Fibroblast of lung (primary cell): ENCODE measurements at regions not wholly inside any gene's neighbourhood (a gene's known extent, or its start where the extent isn't known, plus 50 kb on each side); places are given as distances from the start of the nearest gene placed in this dataset.
A peak's percentile ranks its signal among the peaks of the same experiment; 100 is the strongest.

Experiments
- DNase-seq, 2 donors: peaks; one replicate each; pipeline versions ENCODE4 v3.0.0 to v3.0.0-alpha.2; 2010; ENCODE audit warnings: low read depth in 2 of 2
- H2AFZ ChIP-seq: 2 replicates; pipeline ENCODE4 v1.5.1; 2012; ENCODE audit warnings: low read length, control low read depth, inconsistent platforms
- H3K27ac ChIP-seq: 2 replicates; pipeline ENCODE4 v1.5.1; 2011; ENCODE audit warnings: low read length, control low read depth; ENCODE audit not compliant: insufficient read depth
- H3K27me3 ChIP-seq: 2 replicates; pipeline ENCODE4 v1.5.1; 2011; ENCODE audit warnings: mild to moderate bottlenecking, low read length; ENCODE audit not compliant: control insufficient read depth, insufficient read depth
- H3K36me3 ChIP-seq: 2 replicates; pipeline ENCODE4 v1.5.1; 2011; ENCODE audit warnings: low read length; ENCODE audit not compliant: control insufficient read depth, insufficient read depth
- H3K4me1 ChIP-seq: 2 replicates; pipeline ENCODE4 v1.5.1; 2011; ENCODE audit warnings: low read length; ENCODE audit not compliant: control insufficient read depth, insufficient read depth; ENCODE audit errors: extremely low read depth
- H3K4me2 ChIP-seq: 2 replicates; pipeline ENCODE4 v1.5.1; 2011; ENCODE audit warnings: low read length, control low read depth; ENCODE audit not compliant: insufficient read depth; ENCODE audit errors: extremely low read depth
- H3K4me3 ChIP-seq, 4 experiments: fragments of 200-600 bp in 1 of 4; sonication (generic) in 1 of 4; replicated peaks in 1 of 4; 2 replicates each; pipeline ENCODE4 v1.5.1; 2011 to 2016; ENCODE audit warnings: low read length in 4 of 4, low read depth in 3 of 4, mild to moderate bottlenecking in 3 of 4, control low read depth in 2 of 4, inconsistent platforms in 1 of 4, mixed read lengths in 1 of 4; ENCODE audit not compliant: insufficient read depth in 1 of 4; ENCODE audit errors: control extremely low read depth in 1 of 4
- H3K79me2 ChIP-seq: 2 replicates; pipeline ENCODE4 v1.5.1; 2012; ENCODE audit warnings: mild to moderate bottlenecking, low read length, inconsistent platforms; ENCODE audit not compliant: control insufficient read depth, insufficient read depth
- H3K9ac ChIP-seq: 2 replicates; pipeline ENCODE4 v1.5.1; 2011; ENCODE audit warnings: mild to moderate bottlenecking, low read length, control low read depth; ENCODE audit not compliant: insufficient read depth
- H3K9me3 ChIP-seq: 2 replicates; pipeline ENCODE4 v1.5.1; 2012; ENCODE audit warnings: low read depth, low read length; ENCODE audit not compliant: control insufficient read depth, insufficient read depth
- H4K20me1 ChIP-seq: 2 replicates; pipeline ENCODE4 v1.5.1; 2011; ENCODE audit warnings: low read length; ENCODE audit not compliant: control insufficient read depth, insufficient read depth; ENCODE audit errors: extremely low read depth
- CTCF ChIP-seq, 2 donors: IDR thresholded peaks in 1 of 2; conservative IDR thresholded peaks in 1 of 2; 1 replicate in 1 of 2; 2 replicates in 1 of 2; pipeline ENCODE4 v1.5.1; 2011 to 2012; ENCODE audit warnings: low read length in 2 of 2, control low read depth in 1 of 2, inconsistent platforms in 1 of 2, low read depth in 1 of 2, mild to moderate bottlenecking in 1 of 2
- EZH2 ChIP-seq: IDR thresholded peaks from 2 replicates; pipeline ENCODE4 v1.5.1; 2012; ENCODE audit warnings: low read length, control low read depth, mild to moderate bottlenecking; ENCODE audit errors: missing control alignments

DNA sequence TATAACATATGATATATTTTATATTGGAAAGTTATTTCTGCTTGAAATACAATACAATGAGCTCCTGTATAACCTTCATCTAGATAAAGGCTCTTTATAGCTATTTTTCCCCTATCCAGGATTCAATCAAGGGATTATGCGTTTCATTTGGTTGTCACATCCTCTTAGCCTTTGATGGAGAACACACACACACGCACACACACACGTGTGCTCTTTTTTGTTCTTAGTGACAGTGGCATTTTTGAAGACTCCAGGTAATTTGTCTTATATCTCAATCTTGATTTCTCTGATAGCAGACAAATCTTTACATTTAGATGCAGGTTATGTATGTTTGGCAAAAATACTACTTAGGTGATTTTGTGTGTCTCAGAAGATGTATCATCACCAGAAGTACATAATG is 144.2 kb upstream of the CEP126 start:
- no peaks in the 10 kb centered on the region for H4K20me1 ChIP-seq
- H3K9me3 ChIP-seq, result no peaks in the 10 kb centered on the region
- no peak overlapping the region for H3K27ac ChIP-seq
- no peaks in the 10 kb centered on the region for H3K79me2 ChIP-seq
- no peaks in the 10 kb centered on the region for H3K27me3 ChIP-seq
- H3K36me3 ChIP-seq, result no peaks in the 10 kb centered on the region
- no peak overlapping the region for H3K4me2 ChIP-seq
- H2AFZ ChIP-seq, result no peak overlapping the region
- TF ChIP-seq CTCF (conservative IDR thresholded peaks at IDR 0.05 in 1 of 2, IDR thresholded peaks at IDR 0.05 in 1 of 2; ENCODE audit: low read depth in 1 of 2, low read length in 2 of 2) (no peak), EZH2 (no peak)
- no peak overlapping the region for H3K4me3 ChIP-seq
- peaks cover 2% of the 10 kb centered on the region for H3K4me1 ChIP-seq
- no peak overlapping the region for H3K9ac ChIP-seq
- no peak for DNase-seq

DNA sequence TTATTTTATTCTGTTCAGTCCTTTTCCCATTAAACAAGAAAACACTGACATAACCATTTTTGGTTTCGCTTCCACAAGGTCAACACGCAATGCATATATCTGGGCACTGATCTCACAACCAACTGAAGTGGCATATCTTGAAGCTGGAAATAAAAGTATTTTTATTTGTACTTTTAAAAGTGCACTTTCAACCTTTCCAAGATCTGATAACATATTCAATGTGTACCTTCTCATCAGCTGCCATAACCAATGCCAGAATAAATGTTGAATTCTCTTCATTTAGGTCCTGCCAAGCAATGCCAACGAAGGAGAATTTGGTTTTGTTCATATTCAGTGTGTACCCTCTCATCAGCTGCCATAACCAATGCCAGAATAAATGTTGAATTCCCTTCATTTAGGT is 148.9 kb upstream of the CEP126 start:
- Histone ChIP-seq H3K27me3 (no peaks in the 10 kb centered on the region), H3K9ac (no peak overlapping the region), H3K27ac (no peak overlapping the region), H3K4me3 (no peak overlapping the region), H3K36me3 (no peaks in the 10 kb centered on the region), H2AFZ (no peak overlapping the region), H3K9me3 (no peaks in the 10 kb centered on the region), H3K4me2 (no peak overlapping the region), H3K79me2 (no peaks in the 10 kb centered on the region), H3K4me1 (no peaks in the 10 kb centered on the region), H4K20me1 (no peaks in the 10 kb centered on the region)
- TF ChIP-seq CTCF (conservative IDR thresholded peaks at IDR 0.05 in 1 of 2, IDR thresholded peaks at IDR 0.05 in 1 of 2; ENCODE audit: low read depth in 1 of 2, low read length in 2 of 2) (no peak), EZH2 (no peak)
- DNase-seq, result no peak

DNA sequence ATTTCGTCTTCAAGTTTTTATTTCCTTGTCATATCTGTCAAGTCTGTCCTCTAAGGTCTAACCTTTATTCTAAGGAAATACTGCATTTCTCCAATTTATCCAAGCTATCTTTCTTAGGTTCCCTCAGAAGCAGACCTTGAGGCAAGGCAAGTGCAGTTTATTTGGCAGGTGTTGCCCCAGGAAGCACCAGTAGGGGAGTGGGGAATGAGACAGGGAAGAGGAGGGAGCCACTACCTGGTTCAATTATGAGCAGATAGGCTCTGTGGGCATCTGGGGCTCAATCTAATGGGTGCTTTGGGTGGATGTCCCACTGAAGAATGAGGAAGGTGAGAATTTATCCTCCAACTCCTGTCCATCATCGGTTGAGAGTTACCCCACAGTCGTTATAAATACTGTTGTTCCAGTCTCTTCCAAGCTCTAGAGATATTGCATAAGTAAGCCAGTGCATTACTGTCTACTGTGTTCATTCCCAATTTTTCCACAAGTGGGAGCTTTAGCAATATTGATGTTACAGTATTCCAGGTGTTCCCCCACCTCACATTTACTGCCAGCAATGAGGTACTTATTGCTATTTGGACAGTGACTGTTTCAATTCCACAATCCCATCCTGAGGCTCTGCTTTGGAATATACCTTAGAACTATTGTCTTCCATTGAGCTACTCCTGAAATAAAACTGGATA is 154.9 kb upstream of the CEP126 start:
- H3K27ac ChIP-seq, result no peak overlapping the region
- H2AFZ ChIP-seq, result no peak overlapping the region
- H3K27me3 ChIP-seq, result no peaks in the 10 kb centered on the region
- DNase-seq, result peak in 1 of 2 donors; percentile 14
- H3K36me3 ChIP-seq, result no peaks in the 10 kb centered on the region
- no peak overlapping the region for H3K9ac ChIP-seq
- no peaks in the 10 kb centered on the region for H3K79me2 ChIP-seq
- H3K9me3 ChIP-seq, result no peaks in the 10 kb centered on the region
- no peaks in the 10 kb centered on the region for H3K4me1 ChIP-seq
- no peaks in the 10 kb centered on the region for H4K20me1 ChIP-seq
- TF ChIP-seq EZH2 (no peak), CTCF (conservative IDR thresholded peaks at IDR 0.05 in 1 of 2, IDR thresholded peaks at IDR 0.05 in 1 of 2; ENCODE audit: low read depth in 1 of 2, low read length in 2 of 2) (peak; percentile 27 to 29)
- no peak overlapping the region for H3K4me2 ChIP-seq
- H3K4me3 ChIP-seq, result no peak overlapping the region
